Type B pancreatic cell (in vitro differentiated cells): ENCODE measurements at regions not wholly inside any gene's neighbourhood (a gene's known extent, or its start where the extent isn't known, plus 50 kb on each side); places are given as distances from the start of the nearest gene placed in this dataset.

ENCODE experiments used
- DNase-seq: peaks from one replicate; pipeline ENCODE4 v3.0.0; 2021; ENCODE audit warnings: mixed read lengths; ENCODE audit not compliant: unreplicated experiment; ENCODE audit errors: extremely low spot score
- H3K27ac Mint-ChIP-seq: 2 replicates; pipeline ENCODE4 v1.8.0; 2021; ENCODE audit warnings: mild to moderate bottlenecking, mixed read lengths
- H3K27me3 Mint-ChIP-seq: 2 replicates; pipeline ENCODE4 v1.8.0; 2021; ENCODE audit warnings: mixed read lengths
- H3K36me3 Mint-ChIP-seq: 2 replicates; pipeline ENCODE4 v1.8.0; 2021; ENCODE audit warnings: mixed read lengths
- H3K4me1 Mint-ChIP-seq: one replicate; pipeline ENCODE4 v1.8.0; 2021; ENCODE audit warnings: mixed read lengths; ENCODE audit not compliant: unreplicated experiment
- H3K4me3 Mint-ChIP-seq: 2 replicates; pipeline ENCODE4 v1.8.0; 2021; ENCODE audit warnings: mild to moderate bottlenecking, mixed read lengths
- H3K9me3 Mint-ChIP-seq: 2 replicates; pipeline ENCODE4 v1.8.0; 2021; ENCODE audit warnings: mixed read lengths
- CTCF ChIP-seq: fragments of 200-600 bp; sonication (generic); conservative IDR thresholded peaks from 2 replicates; pipeline ENCODE4 v1.5.0; 2021; ENCODE audit warnings: antibody characterized with exemption, mild to moderate bottlenecking

GRCh38 chr1:96865731-96866685 lies 144.4 kb downstream of the PTBP2 start:
- no peaks in the 10 kb centered on the region for H3K36me3 Mint-ChIP-seq
- H3K4me1 Mint-ChIP-seq: no peaks in the 10 kb centered on the region
- no peak for TF ChIP-seq CTCF
- no peak for DNase-seq
- no peak overlapping the region for H3K4me3 Mint-ChIP-seq
- H3K9me3 Mint-ChIP-seq: peaks cover 5% of the 10 kb centered on the region
- no peaks in the 10 kb centered on the region for H3K27me3 Mint-ChIP-seq
- no peak overlapping the region for H3K27ac Mint-ChIP-seq

GRCh38 chr1:96872757-96873156 lies 151.2 kb downstream of the PTBP2 start:
- H3K4me1 Mint-ChIP-seq: no peaks in the 10 kb centered on the region
- no peak for TF ChIP-seq CTCF
- H3K27me3 Mint-ChIP-seq: no peaks in the 10 kb centered on the region
- no peak overlapping the region for H3K27ac Mint-ChIP-seq
- no peak for DNase-seq
- H3K4me3 Mint-ChIP-seq: no peak overlapping the region
- H3K9me3 Mint-ChIP-seq: peaks cover 5% of the 10 kb centered on the region
- H3K36me3 Mint-ChIP-seq: no peaks in the 10 kb centered on the region

- H3K27me3 Mint-ChIP-seq: no peaks in the 10 kb centered on the region
- no peak for TF ChIP-seq CTCF
- DNase-seq: no peak
- H3K27ac Mint-ChIP-seq: no peak overlapping the region
- no peak overlapping the region for H3K4me3 Mint-ChIP-seq
- no peaks in the 10 kb centered on the region for H3K4me1 Mint-ChIP-seq
- no peaks in the 10 kb centered on the region for H3K36me3 Mint-ChIP-seq
- H3K9me3 Mint-ChIP-seq: no peaks in the 10 kb centered on the region
These were observed 157.1 kb downstream of the PTBP2 start for GRCh38 chr1:96878640-96879039.

GRCh38 chr1:96880626-96881025 lies 159.0 kb downstream of the PTBP2 start:
- DNase-seq: no peak
- Mint-ChIP-seq H3K27ac (no peak overlapping the region), H3K9me3 (no peaks in the 10 kb centered on the region), H3K36me3 (no peaks in the 10 kb centered on the region), H3K4me3 (no peak overlapping the region), H3K4me1 (no peaks in the 10 kb centered on the region), H3K27me3 (no peaks in the 10 kb centered on the region)
- no peak for TF ChIP-seq CTCF

GRCh38 chr1:96882096-96882495 lies 160.5 kb downstream of the PTBP2 start:
- H3K36me3 Mint-ChIP-seq: no peaks in the 10 kb centered on the region
- TF ChIP-seq CTCF: no peak
- DNase-seq: no peak
- H3K27ac Mint-ChIP-seq: no peak overlapping the region
- H3K27me3 Mint-ChIP-seq: no peaks in the 10 kb centered on the region
- no peak overlapping the region for H3K4me3 Mint-ChIP-seq
- no peaks in the 10 kb centered on the region for H3K9me3 Mint-ChIP-seq
- no peaks in the 10 kb centered on the region for H3K4me1 Mint-ChIP-seq
